Subcutaneous abdominal adipose tissue (tissue), 5 donors: ENCODE measurements at regions not wholly inside any gene's neighbourhood (a gene's known extent, or its start where the extent isn't known, plus 50 kb on each side); places are given as distances from the start of the nearest gene placed in this dataset.

Experiments
- H3K27ac ChIP-seq: one replicate; pipeline ENCODE4 v1.7.0; 2013; ENCODE audit warnings: low read depth, mild to moderate bottlenecking, inconsistent platforms, low read length, moderate library complexity
- H3K27me3 ChIP-seq, 5 donors: one replicate each; pipeline ENCODE4 v1.7.0; 2013; ENCODE audit warnings: low read length in 5 of 5, inconsistent platforms in 1 of 5; ENCODE audit not compliant: control insufficient read depth in 5 of 5, insufficient read depth in 4 of 5
- H3K36me3 ChIP-seq, 5 donors: one replicate each; pipeline ENCODE4 v1.7.0; 2013; ENCODE audit warnings: low read length in 5 of 5; ENCODE audit not compliant: control insufficient read depth in 5 of 5, insufficient read depth in 5 of 5
- H3K4me1 ChIP-seq, 5 donors: one replicate each; pipeline ENCODE4 v1.7.0; 2013; ENCODE audit warnings: low read length in 5 of 5, mild to moderate bottlenecking in 3 of 5, moderate library complexity in 1 of 5; ENCODE audit not compliant: control insufficient read depth in 5 of 5, insufficient read depth in 5 of 5
- H3K4me3 ChIP-seq, 5 donors: one replicate each; pipeline ENCODE4 v1.7.0; 2013; ENCODE audit warnings: low read length in 5 of 5, low read depth in 1 of 5
- H3K9ac ChIP-seq, 5 donors: one replicate each; pipeline ENCODE4 v1.7.0; 2013; ENCODE audit warnings: low read length in 5 of 5, mild to moderate bottlenecking in 4 of 5, moderate library complexity in 3 of 5
- H3K9me3 ChIP-seq, 5 donors: one replicate each; pipeline ENCODE4 v1.7.0; 2013; ENCODE audit warnings: low read length in 5 of 5; ENCODE audit not compliant: control insufficient read depth in 5 of 5
- donor health status: healthy.
- donor health status: healthy.
- donor health status: healthy.
- donor health status: healthy.
- donor health status: healthy.

- no peaks in the 10 kb centered on the region for H3K36me3 ChIP-seq
- no peak overlapping the region for H3K9ac ChIP-seq
- no peaks in the 10 kb centered on the region for H3K27me3 ChIP-seq
- no peaks in the 10 kb centered on the region for H3K9me3 ChIP-seq
- H3K4me3 ChIP-seq, result no peak overlapping the region
- H3K4me1 ChIP-seq, result no peaks in the 10 kb centered on the region
- no peak overlapping the region for H3K27ac ChIP-seq
Measured at GRCh38 chr5:93141969-93142368, 439.1 kb downstream of the NR2F1-AS1 start.

DNA sequence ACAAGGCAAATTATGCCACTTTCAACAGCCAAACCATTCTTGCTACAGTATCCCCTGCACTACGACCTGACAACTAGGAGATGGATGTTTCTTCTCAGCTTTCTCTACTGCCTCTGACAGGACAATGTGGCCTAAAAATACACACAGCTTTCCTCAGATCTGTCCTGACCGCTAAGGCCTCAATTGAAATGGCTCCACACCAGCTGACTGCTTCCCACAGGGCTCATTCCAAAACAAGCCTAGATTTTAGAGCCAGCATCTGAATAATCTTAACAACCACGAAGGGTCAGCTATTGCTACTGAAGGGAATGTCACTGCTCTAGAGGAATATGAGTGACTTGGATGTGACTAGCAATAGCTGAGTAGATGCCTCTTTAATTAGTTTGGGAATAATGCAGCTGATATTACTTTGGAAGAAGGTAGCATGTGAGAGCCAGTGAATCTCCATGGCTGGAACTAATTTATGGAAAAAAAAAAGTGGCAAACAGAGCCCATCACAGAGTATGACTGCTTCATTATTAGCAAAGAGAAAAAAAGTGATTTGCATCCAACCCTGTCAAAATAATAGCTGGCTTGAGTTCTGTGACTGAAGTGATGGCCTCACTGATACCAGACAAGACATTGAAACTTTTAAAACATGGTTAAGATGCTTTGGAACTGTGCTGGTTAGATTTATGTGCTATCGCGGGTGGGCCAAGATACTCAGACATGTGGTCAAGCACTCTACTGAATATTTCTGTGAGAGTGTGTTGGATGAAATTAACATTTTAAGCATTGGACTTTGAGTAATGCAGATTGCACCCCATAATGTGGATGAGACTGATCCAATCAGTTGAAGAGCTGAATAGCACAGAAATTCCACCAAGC lies 450.2 kb downstream of the NR2F1-AS1 start:
- H3K27me3 ChIP-seq, result no peaks in the 10 kb centered on the region
- no peak overlapping the region for H3K27ac ChIP-seq
- H3K9me3 ChIP-seq, result no peaks in the 10 kb centered on the region
- H3K4me1 ChIP-seq, result peaks cover 2 to 26% (median 9%) of the 10 kb centered on the region in 5 donors
- H3K36me3 ChIP-seq, result no peaks in the 10 kb centered on the region
- H3K9ac ChIP-seq, result no peak overlapping the region
- H3K4me3 ChIP-seq, result no peak overlapping the region

GRCh38 chr5:93126634-93127033 lies 454.4 kb downstream of the NR2F1-AS1 start:
- Histone ChIP-seq H3K9ac (no peak overlapping the region), H3K9me3 (no peaks in the 10 kb centered on the region), H3K4me3 (no peak overlapping the region), H3K27ac (no peak overlapping the region), H3K4me1 (peaks cover 2 to 16% (median 9%) of the 10 kb centered on the region in 5 donors), H3K36me3 (no peaks in the 10 kb centered on the region), H3K27me3 (no peaks in the 10 kb centered on the region)

DNA sequence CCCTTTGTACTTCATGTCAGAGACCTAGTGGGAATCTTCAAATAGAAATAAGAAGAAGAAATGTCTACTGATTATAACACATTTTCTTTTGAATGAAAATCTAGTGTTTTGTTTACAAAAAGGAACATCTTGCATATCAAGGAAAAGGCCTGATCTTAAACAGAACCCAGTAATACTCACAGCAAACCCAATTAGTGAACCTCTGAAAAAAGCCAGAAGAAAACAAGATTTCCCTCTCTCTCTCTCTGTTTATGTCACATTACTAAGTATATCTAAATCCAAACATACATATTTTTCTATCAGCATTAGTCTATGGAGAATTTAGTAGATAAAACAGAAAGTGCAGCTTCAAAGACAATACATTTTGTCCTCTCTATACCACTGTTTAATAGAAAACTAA lies 457.9 kb downstream of the NR2F1-AS1 start:
- H3K27ac ChIP-seq, result no peak overlapping the region
- no peak overlapping the region for H3K9ac ChIP-seq
- H3K27me3 ChIP-seq, result no peaks in the 10 kb centered on the region
- peaks cover 0 to 6% (median 0%) of the 10 kb centered on the region in 5 donors for H3K4me1 ChIP-seq
- no peaks in the 10 kb centered on the region for H3K36me3 ChIP-seq
- H3K9me3 ChIP-seq, result no peaks in the 10 kb centered on the region
- H3K4me3 ChIP-seq, result no peak overlapping the region

- H3K4me1 ChIP-seq, result peaks cover 0 to 6% (median 0%) of the 10 kb centered on the region in 5 donors
- H3K36me3 ChIP-seq, result no peaks in the 10 kb centered on the region
- no peak overlapping the region for H3K9ac ChIP-seq
- no peaks in the 10 kb centered on the region for H3K9me3 ChIP-seq
- H3K4me3 ChIP-seq, result no peak overlapping the region
- H3K27ac ChIP-seq, result no peak overlapping the region
- no peaks in the 10 kb centered on the region for H3K27me3 ChIP-seq
Measured at GRCh38 chr5:93122446-93122845, 458.6 kb downstream of the NR2F1-AS1 start.

DNA sequence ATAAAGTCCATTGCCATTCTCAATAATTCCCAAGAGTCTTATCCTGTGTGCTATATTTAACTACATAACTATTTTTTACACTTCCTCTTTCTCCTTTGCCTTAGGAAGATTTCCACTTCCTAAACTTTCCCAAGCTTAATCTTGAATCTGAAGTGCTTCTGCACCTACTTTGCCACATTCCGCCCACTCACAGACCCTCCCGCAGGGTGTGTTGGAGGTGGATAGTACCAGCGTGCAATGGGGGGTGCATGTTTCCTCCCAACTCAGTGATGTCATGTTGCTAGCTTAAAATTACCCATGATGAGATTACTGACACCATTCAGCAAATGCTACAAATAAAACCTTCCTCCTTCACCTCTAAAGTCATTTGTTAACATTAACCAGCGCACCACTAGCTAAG lies 460.2 kb downstream of the NR2F1-AS1 start:
- no peaks in the 10 kb centered on the region for H3K9me3 ChIP-seq
- no peak overlapping the region for H3K4me3 ChIP-seq
- H3K27ac ChIP-seq, result no peak overlapping the region
- no peak overlapping the region for H3K9ac ChIP-seq
- H3K36me3 ChIP-seq, result no peaks in the 10 kb centered on the region
- no peaks in the 10 kb centered on the region for H3K27me3 ChIP-seq
- H3K4me1 ChIP-seq, result peaks cover 0 to 6% (median 5%) of the 10 kb centered on the region in 5 donors

DNA sequence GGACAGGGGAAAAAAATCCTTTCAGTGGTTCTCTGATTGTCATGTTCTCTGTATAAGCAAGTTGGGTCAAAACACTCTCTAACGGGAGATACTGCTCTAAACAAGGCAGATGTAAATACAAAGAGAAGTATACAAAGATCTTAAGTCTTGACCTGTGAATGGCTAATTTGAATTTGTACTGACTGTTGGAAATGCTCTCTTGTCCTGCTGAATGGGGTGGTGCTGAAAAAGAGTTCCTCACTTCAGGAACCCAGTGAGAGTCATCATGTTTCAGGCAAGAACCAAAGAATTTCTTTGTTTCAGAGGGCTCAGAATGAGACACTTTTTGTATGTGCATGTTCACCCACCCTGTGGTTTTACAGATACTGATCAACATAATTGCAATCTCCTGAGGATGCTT lies 461.0 kb downstream of the NR2F1-AS1 start:
- H3K27ac ChIP-seq, result no peak overlapping the region
- no peak overlapping the region for H3K9ac ChIP-seq
- H3K36me3 ChIP-seq, result no peaks in the 10 kb centered on the region
- H3K4me3 ChIP-seq, result no peak overlapping the region
- H3K27me3 ChIP-seq, result no peaks in the 10 kb centered on the region
- H3K9me3 ChIP-seq, result no peaks in the 10 kb centered on the region
- peaks cover 0 to 6% (median 5%) of the 10 kb centered on the region in 5 donors for H3K4me1 ChIP-seq

GRCh38 chr5:93117751-93118531 lies 463.1 kb downstream of the NR2F1-AS1 start:
- H3K27ac ChIP-seq, result no peak overlapping the region
- no peaks in the 10 kb centered on the region for H3K9me3 ChIP-seq
- no peak overlapping the region for H3K4me3 ChIP-seq
- no peaks in the 10 kb centered on the region for H3K36me3 ChIP-seq
- H3K27me3 ChIP-seq, result no peaks in the 10 kb centered on the region
- H3K4me1 ChIP-seq, result peaks cover 0 to 6% (median 5%) of the 10 kb centered on the region in 5 donors
- H3K9ac ChIP-seq, result no peak overlapping the region

- H3K36me3 ChIP-seq, result no peaks in the 10 kb centered on the region
- peaks cover 0 to 20% (median 6%) of the 10 kb centered on the region in 5 donors for H3K4me1 ChIP-seq
- no peaks in the 10 kb centered on the region for H3K27me3 ChIP-seq
- no peak overlapping the region for H3K27ac ChIP-seq
- no peak overlapping the region for H3K9ac ChIP-seq
- H3K9me3 ChIP-seq, result no peaks in the 10 kb centered on the region
- H3K4me3 ChIP-seq, result no peak overlapping the region
Measured at GRCh38 chr5:93107805-93108520, 473.1 kb downstream of the NR2F1-AS1 start.
